HUDEP-2 (cell line): ENCODE measurements at regions not wholly inside any gene's neighbourhood (a gene's known extent, or its start where the extent isn't known, plus 50 kb on each side); places are given as distances from the start of the nearest gene placed in this dataset.

ENCODE experiments used
- DNase-seq, 76 experiments: peaks; one replicate each; lab custom pipeline; 2025; ENCODE audit not compliant: unreplicated experiment in 76 of 76; lab: John Stamatoyannopoulos, UW

- no peak for DNase-seq
These were observed 339.8 kb upstream of the GATB start for GRCh38 chr4:152100379-152101201.

- no peak for DNase-seq
These were observed 339.2 kb upstream of the GATB start for GRCh38 chr4:152099981-152100378.

- no peak for DNase-seq
These were observed 338.7 kb upstream of the GATB start for GRCh38 chr4:152099555-152099954.

DNA sequence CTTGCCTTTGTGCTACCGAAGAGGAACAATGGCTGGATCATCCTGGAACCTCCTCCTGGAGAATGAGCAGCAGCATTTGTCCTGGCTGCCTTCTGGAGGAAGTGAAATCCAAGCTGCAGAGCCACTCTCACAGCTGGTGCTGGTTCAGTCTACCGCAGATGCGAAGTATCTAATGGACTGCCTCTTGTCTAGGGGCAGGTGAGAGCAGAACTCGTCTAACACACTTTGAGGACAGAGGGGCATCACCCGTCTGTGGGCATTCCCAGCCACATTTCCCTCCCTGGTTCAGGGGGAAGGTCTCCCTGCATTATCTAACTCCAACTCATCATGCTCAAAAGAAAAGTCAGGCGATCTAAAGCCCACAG lies 338.2 kb upstream of the GATB start:
- DNase-seq: no peak

GRCh38 chr4:152098365-152099060 lies 337.7 kb upstream of the GATB start:
- no peak for DNase-seq

DNA sequence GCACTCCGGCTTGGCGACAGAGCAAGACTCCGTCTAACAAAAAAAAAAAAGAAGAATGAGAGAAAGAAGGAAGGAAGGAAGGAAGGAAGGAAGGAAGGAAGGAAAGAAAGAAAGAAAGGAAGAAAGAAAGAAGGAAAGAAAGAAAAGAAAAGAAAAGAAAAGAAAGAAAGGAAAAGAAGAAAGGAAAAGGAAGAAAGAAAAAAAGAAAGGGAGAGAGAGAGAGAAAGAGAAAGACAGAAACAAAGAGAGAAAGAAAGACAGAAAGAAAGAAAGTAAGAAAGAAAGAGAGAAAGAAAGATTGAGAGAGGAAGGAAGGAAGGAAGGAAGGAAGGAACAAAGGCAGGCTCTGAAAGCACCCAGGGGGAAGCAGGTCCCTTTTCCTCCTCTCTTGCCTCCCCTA lies 336.6 kb upstream of the GATB start:
- DNase-seq: no peak

DNA sequence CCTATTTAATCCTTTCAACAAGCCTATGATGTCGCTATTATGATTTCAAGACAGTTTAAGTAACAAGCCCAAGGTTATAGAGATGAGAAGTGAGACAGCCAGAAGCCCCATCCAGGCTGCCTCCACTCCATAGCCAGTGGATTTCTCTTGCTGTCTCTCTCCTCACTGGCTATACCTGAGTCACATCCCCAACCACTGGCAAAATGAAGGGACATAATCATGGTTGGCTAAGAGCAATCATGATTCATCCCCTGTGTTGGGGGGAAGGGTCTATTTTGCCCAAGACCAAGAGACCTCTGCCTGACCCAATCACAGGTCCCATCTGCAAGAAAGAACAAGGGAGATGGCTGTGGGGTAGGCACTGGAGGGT lies 334.9 kb upstream of the GATB start:
- no peak for DNase-seq

DNA sequence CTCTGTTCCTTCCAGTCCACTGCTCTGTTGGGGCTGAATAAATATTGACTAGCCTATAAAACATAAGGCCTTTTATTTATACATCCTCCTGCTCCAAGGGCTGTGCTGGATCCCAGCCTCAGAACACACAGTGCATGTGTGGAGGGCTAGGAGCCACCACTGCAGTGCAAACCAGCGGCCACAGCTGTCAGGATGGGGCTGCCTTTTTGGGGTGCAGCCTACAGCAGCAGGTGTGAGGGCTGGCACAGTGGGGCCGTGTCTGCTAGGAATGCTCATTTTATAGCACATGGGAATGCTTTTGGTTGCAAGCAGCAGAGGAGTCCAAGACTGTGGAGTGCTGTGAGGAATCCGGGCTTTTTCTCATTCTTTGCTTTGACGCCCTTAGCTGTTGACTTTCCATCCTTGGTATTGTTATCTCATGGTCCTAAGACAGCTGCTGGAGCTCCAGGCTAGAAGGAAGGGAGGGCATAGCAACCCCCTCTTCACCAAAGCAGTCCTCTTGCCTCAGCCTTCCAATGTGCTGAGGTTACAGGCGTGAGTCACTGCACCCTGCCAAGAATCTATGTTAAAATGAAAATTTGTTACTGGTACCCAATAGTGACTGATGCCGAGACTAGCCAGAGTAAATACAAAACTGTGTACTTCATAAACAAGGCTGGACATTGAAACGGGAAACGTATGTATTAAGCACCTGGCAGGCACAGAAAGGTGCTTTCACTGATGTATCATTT lies 334.3 kb upstream of the GATB start:
- DNase-seq: no peak

- DNase-seq: no peak
These were observed 330.6 kb upstream of the GATB start for GRCh38 chr4:152091405-152091804.

DNA sequence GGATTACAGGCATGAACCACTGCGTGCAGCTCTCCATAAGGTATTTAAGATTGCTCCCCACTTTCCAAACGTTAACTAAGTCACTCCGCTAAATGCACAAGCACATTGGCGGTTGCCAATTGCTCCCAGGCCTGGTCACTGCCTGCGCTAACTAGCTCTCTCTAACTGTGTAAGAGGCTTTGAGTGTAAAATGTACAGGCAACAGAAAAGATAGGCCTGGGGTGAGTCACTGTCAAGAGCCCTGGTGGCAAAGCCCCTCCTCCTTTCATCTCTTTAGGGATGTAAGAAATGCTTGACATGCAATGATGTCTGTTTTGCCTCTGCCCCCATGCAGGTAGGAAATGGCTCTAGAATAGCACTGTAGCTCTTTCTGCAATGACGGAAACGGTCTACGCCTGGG lies 329.7 kb upstream of the GATB start:
- DNase-seq: no peak

DNA sequence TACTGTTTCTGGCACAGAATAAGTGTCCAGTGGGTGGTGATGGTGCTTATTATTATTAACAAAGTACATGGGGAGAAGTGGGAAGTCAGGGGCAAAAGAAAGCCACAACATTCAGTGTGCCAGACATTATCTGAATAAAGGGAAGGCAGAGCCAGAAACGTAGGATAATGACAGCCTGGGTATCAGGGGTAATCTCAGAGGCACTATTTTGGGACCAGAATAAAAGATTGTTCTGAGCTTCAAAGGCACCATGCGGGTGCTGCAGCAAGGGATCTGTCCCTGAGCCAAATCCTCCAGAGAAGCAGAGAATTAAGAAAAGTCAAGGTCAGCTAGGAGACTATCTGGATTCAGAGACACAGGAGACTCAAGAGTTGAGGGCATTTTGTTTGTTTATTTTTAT lies 328.8 kb upstream of the GATB start:
- no peak for DNase-seq

DNA sequence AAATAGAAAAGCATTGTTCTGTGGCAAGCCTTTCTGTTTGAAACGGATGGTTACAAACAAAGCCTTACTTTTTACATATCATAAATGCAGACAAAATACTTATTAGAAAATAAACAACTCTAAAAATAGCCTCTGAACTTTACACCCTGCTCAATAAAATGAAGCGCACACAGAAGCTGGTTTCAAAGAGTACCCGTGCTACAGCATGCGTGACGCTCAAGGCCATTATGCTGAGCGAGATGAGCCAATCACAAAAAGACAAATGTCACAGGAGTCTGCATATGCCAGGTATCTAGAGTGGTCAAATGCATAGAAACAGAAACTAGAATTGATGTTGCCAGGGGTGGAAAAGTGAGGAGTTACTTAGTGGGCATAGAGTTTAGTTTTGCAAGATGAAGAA lies 326.5 kb upstream of the GATB start:
- DNase-seq: no peak

DNA sequence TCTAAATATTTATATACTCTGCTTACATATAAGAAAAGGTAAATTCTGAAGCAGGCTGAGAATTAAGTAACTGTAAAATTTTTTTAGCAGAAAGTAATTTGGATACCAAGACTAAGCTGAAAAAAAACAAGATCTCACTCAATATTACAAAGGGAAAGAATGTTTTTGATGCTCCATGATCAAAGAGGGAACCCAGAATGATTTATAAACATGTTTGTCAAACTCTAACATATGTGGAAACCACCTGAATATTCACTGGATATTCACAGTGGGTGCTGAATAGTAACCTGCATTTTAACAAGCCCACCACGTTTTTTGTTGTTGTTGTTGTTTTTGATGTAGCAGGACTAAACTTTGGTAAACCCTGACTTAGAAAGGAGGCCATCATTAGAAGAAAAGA lies 324.9 kb upstream of the GATB start:
- no peak for DNase-seq

DNA sequence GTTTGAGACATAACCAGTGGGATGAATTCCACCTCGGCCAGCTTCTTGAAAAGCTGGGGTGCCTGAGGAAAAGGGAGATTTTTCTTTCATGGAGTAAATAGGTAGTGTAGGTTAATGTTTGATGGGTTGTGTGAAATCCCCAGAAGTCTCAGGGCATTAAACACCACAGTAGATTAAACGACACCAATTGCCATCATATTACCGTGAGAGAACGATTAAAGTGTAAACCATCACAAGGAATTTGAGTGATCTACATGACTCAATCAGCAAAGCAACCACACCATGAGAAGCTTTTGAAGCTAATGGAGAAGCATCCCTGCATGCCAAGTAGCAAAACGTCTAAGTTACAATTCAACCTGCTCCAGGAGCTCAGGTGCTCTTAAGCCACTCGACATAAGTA lies 322.5 kb upstream of the GATB start:
- no peak for DNase-seq

DNA sequence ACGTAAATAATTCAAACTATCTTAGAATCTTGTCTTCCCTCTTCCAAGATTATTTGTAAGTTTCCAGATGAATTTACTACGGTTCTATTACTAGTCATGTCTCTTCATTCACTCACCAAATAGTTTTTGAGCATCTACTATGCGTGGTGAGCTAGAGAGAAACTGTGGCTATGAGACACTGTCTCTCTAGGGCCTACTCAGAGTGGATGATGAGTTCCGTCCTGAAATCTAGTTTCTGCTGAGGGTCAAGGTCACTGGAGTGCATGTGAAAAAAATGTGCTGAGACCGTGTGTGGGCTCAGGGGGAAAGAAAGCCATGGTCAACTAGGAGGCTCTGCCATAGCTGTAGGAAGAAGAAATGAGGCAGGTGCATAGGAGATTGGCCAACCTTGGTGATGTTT lies 320.2 kb upstream of the GATB start:
- no peak for DNase-seq

GRCh38 chr4:152079543-152080293 lies 318.9 kb upstream of the GATB start:
- no peak for DNase-seq

DNA sequence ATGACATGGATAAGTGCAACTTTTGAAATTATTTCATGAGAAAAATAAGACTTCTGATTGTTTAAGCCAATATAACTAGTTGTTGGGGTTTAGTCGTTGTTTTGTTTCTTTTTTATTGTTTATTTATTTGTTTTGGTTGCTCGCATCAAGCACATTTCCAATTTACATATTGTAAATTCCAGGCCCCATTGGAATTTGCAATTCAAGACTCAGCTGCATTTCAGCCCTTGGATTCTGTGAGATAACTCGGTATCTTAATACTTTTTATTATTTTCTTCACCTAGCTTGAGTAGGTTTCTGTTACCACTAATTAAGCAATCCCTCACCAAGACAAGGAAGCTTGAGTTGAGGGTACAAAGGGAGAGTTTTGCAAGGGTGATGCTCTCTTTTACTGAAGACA lies 318.3 kb upstream of the GATB start:
- DNase-seq: no peak

DNA sequence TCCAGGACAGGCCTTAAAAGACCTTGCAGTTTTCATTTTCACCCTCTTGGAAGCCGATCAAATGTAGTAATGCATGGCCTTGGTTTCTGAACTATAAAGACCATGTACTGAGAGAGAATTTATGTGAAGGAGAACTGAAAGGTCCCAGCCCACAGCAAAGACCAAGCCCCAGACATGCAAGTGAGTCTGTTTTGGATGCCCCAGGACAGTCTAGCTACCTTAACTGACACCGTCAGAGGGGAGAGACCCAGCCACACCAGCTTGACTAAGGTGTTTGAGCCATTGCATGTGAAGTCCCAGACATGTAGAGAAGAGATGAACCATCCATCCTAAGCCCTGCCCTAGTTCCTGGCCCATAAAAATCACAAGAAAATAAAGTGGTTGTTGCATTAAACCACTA lies 316.8 kb upstream of the GATB start:
- no peak for DNase-seq

DNA sequence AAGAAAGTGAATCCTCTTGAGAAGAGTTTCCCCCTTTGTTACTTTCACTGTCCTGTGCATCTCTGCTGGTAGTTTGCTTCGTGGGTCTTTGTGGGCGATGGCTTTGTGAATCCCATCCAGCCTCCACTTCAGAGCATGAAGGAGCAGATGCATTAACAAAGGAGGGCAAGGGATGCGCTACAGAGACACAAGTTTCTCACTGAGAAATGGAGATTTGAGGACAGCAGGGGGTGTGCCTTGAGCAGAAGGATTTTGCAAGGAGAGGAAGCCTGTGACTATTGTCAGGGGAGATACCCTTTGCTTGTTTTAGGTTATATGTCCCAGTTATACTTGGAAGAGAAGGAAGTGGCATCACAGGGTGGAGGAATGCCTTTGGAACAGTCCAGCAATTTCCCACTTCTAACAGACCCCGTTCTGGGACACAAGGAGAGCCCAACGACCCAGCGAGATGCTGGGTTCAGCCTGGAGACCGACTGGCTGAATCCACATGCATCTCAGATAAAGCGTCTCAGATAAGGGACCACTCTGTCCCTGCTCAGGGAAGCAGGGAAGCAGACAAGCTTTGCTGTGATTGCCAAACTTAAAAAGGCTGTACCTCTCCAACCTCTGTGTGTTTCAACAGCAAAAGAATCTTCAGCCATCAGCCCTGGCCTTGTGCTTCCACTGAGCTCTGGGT lies 314.6 kb upstream of the GATB start:
- no peak for DNase-seq

GRCh38 chr4:152074573-152074972 lies 313.8 kb upstream of the GATB start:
- no peak for DNase-seq

GRCh38 chr4:152074088-152074437 lies 313.3 kb upstream of the GATB start:
- peak in 1 of 76 experiments; percentile 7 for DNase-seq
